HFFc6 (cell line): ENCODE measurements at regions not wholly inside any gene's neighbourhood (a gene's known extent, or its start where the extent isn't known, plus 50 kb on each side); places are given as distances from the start of the nearest gene placed in this dataset.

Source experiments
- DNase-seq: peaks from one replicate; pipeline ENCODE4 v3.0.0-alpha.2; 2018
- H3K27ac Mint-ChIP-seq: 2 replicates; pipeline ENCODE4 v1.8.0; 2020; ENCODE audit warnings: mild to moderate bottlenecking, mixed read lengths
- H3K27me3 Mint-ChIP-seq: 2 replicates; pipeline ENCODE4 v1.8.0; 2021; ENCODE audit warnings: mild to moderate bottlenecking, moderate library complexity, mixed read lengths; ENCODE audit not compliant: insufficient read depth
- H3K36me3 Mint-ChIP-seq: 2 replicates; pipeline ENCODE4 v1.8.0; 2021; ENCODE audit warnings: low read depth, mixed read lengths
- H3K4me1 Mint-ChIP-seq: 2 replicates; pipeline ENCODE4 v1.8.0; 2020; ENCODE audit warnings: low read depth, mixed read lengths
- H3K4me3 Mint-ChIP-seq: 2 replicates; pipeline ENCODE4 v1.8.0; 2020; ENCODE audit warnings: mild to moderate bottlenecking, moderate library complexity, mixed read lengths
- H3K9me3 Mint-ChIP-seq: 2 replicates; pipeline ENCODE4 v1.8.0; 2020; ENCODE audit warnings: mild to moderate bottlenecking, mixed read lengths
- CTCF ChIP-seq: fragments of 200-600 bp; sonication (generic); IDR thresholded peaks from 2 replicates; pipeline ENCODE4 v1.5.0; 2021; ENCODE audit warnings: antibody characterized with exemption, mild to moderate bottlenecking

GRCh38 chr4:157882901-157883300, 289.9 kb downstream of the GASK1B start:
- Mint-ChIP-seq H3K9me3 (peaks cover 8% of the 10 kb centered on the region), H3K36me3 (no peaks in the 10 kb centered on the region), H3K4me1 (no peaks in the 10 kb centered on the region), H3K27me3 (peaks cover 3% of the 10 kb centered on the region), H3K4me3 (no peak overlapping the region), H3K27ac (no peak overlapping the region)
- TF ChIP-seq CTCF, result no peak
- no peak for DNase-seq

GRCh38 chr4:157880761-157881160, 292.1 kb downstream of the GASK1B start:
- DNase-seq, result no peak
- no peak for TF ChIP-seq CTCF
- H3K27ac Mint-ChIP-seq, result no peak overlapping the region
- peaks cover 11% of the 10 kb centered on the region for H3K9me3 Mint-ChIP-seq
- no peaks in the 10 kb centered on the region for H3K36me3 Mint-ChIP-seq
- no peak overlapping the region for H3K4me3 Mint-ChIP-seq
- H3K27me3 Mint-ChIP-seq, result peaks cover 3% of the 10 kb centered on the region
- H3K4me1 Mint-ChIP-seq, result no peaks in the 10 kb centered on the region

GRCh38 chr4:157854819-157855218, 318.0 kb downstream of the GASK1B start:
- Mint-ChIP-seq H3K27ac (no peak overlapping the region), H3K27me3 (no peaks in the 10 kb centered on the region), H3K9me3 (peaks cover 36% of the 10 kb centered on the region), H3K36me3 (peaks cover 4% of the 10 kb centered on the region; the same call in 1 of the 2 replicates), H3K4me1 (no peaks in the 10 kb centered on the region), H3K4me3 (no peak overlapping the region)
- DNase-seq, result no peak
- TF ChIP-seq CTCF, result no peak

GRCh38 chr4:157840648-157841047, 332.2 kb downstream of the GASK1B start:
- H3K9me3 Mint-ChIP-seq, result peaks cover 5% of the 10 kb centered on the region
- no peaks in the 10 kb centered on the region; the same call in 1 of the 2 replicates for H3K27me3 Mint-ChIP-seq
- H3K27ac Mint-ChIP-seq, result no peak overlapping the region
- no peaks in the 10 kb centered on the region for H3K4me1 Mint-ChIP-seq
- DNase-seq, result no peak
- no peak for TF ChIP-seq CTCF
- H3K36me3 Mint-ChIP-seq, result no peaks in the 10 kb centered on the region; the same call in 1 of the 2 replicates
- no peak overlapping the region for H3K4me3 Mint-ChIP-seq

GRCh38 chr4:157840034-157840433, 332.8 kb downstream of the GASK1B start:
- Mint-ChIP-seq H3K4me1 (no peaks in the 10 kb centered on the region), H3K27ac (no peak overlapping the region), H3K9me3 (peaks cover 3% of the 10 kb centered on the region), H3K4me3 (no peak overlapping the region), H3K36me3 (no peaks in the 10 kb centered on the region), H3K27me3 (no peaks in the 10 kb centered on the region; the same call in 1 of the 2 replicates)
- no peak for TF ChIP-seq CTCF
- no peak for DNase-seq

- H3K36me3 Mint-ChIP-seq, result no peaks in the 10 kb centered on the region
- H3K4me1 Mint-ChIP-seq, result no peaks in the 10 kb centered on the region
- TF ChIP-seq CTCF, result no peak
- H3K27me3 Mint-ChIP-seq, result no peaks in the 10 kb centered on the region
- H3K4me3 Mint-ChIP-seq, result no peak overlapping the region
- peaks cover 15% of the 10 kb centered on the region for H3K9me3 Mint-ChIP-seq
- H3K27ac Mint-ChIP-seq, result no peak overlapping the region
- no peak for DNase-seq
Observed at GRCh38 chr4:157838366-157838765, 334.5 kb downstream of the GASK1B start.
